K562 (cell line): ENCODE measurements at regions not wholly inside any gene's neighbourhood (a gene's known extent, or its start where the extent isn't known, plus 50 kb on each side); places are given as distances from the start of the nearest gene placed in this dataset.

Source experiments
- ATAC-seq: fragments of 200-7000 bp; cut with Tn5 transposase; 3 replicates; pipeline ENCODE4 v1.9.1; 2020; ENCODE audit warnings: moderate library complexity
- BruUV-seq: library from RNA; stranded (reverse); fragments of 400-500 nt; replicated peaks from 2 replicates; lab custom pipeline; 2021; lab: Mats Ljungman, UMichigan
- CTCF ChIA-PET: fragments of 300-600 bp; formaldehyde crosslinking; extraction: SDS; loops from one replicate; lab custom pipeline; 2021; ENCODE audit warnings: low intra/inter-chr PET ratio; lab: Yijun Ruan, JAX
- POLR2A ChIA-PET: fragments of 300-600, 350-650 bp; sonication (Branson Sonifier 250); formaldehyde crosslinking; extraction: SDS; loops from one replicate; lab custom pipeline; 2021; ENCODE audit warnings: antibody characterized with exemption, inconsistent platforms; lab: Yijun Ruan, JAX
- DNase-seq, 4 experiments: peaks; one replicate each; pipeline versions ENCODE4 v3.0.0 to v3.0.0-alpha.2; 2011 to 2018; ENCODE audit warnings: low spot score in 3 of 4, mixed read lengths in 3 of 4; ENCODE audit errors: extremely low read depth in 1 of 4
- FAIRE-seq: peaks from 2 replicates; lab custom pipeline; 2011; peaks lifted over from hg19 to GRCh38; lab: Jason Lieb, UNC
- H2AFZ ChIP-seq: 2 replicates; pipeline ENCODE4 v1.6.0; 2011; ENCODE audit warnings: low read depth, low read length, control low read depth, inconsistent platforms
- H3K27ac ChIP-seq: fragments of 200-600 bp; 3 replicates; pipeline ENCODE4 v1.8.0; 2011; ENCODE audit warnings: low read depth, mild to moderate bottlenecking, control low read depth, inconsistent platforms, low read length, moderate library complexity, mixed read lengths; ENCODE audit errors: extremely low read depth
- H3K27me3 ChIP-seq, 2 experiments: fragments of 300-600 bp in 1 of 2; 2 replicates in 1 of 2; 3 replicates in 1 of 2; pipeline versions ENCODE4 v1.6.0 to v1.8.0; 2011; ENCODE audit warnings: inconsistent platforms in 2 of 2, low read length in 2 of 2, mild to moderate bottlenecking in 1 of 2, mixed read lengths in 1 of 2, moderate library complexity in 1 of 2; ENCODE audit not compliant: control insufficient read depth in 2 of 2, insufficient read depth in 2 of 2
- H3K36me3 ChIP-seq: fragments of 300-600 bp; 3 replicates; pipeline ENCODE4 v1.8.0; 2011; ENCODE audit warnings: mild to moderate bottlenecking, low read length, inconsistent platforms; ENCODE audit not compliant: control insufficient read depth, insufficient read depth
- H3K4me1 ChIP-seq, 2 experiments: fragments of 200-600 bp in 1 of 2; replicated peaks in 1 of 2; 2 replicates in 1 of 2; 3 replicates in 1 of 2; pipeline versions ENCODE4 v1.5.1 to v1.8.0; 2011; ENCODE audit warnings: inconsistent platforms in 2 of 2, low read length in 2 of 2, mild to moderate bottlenecking in 1 of 2, mixed read lengths in 1 of 2, moderate library complexity in 1 of 2; ENCODE audit not compliant: control insufficient read depth in 2 of 2, insufficient read depth in 2 of 2
- H3K4me2 ChIP-seq: 2 replicates; pipeline ENCODE4 v1.6.1; 2011; ENCODE audit warnings: low read length, control low read depth, inconsistent platforms, mixed read lengths; ENCODE audit not compliant: insufficient read depth
- H3K4me3 ChIP-seq: fragments of 200-600 bp; sonication (generic), shearing (Covaris generic); 2 replicates; pipeline ENCODE4 v1.5.1; 2016; ENCODE audit warnings: control low read depth, inconsistent platforms
- H3K79me2 ChIP-seq: fragments of 200-600 bp; 3 replicates; pipeline ENCODE4 v1.8.0; 2011; ENCODE audit warnings: low read length, inconsistent platforms; ENCODE audit not compliant: control insufficient read depth, insufficient read depth
- H3K9ac ChIP-seq, 2 experiments: 2 replicates each; pipeline versions ENCODE4 v1.6.0 to v1.6.1; 2011; ENCODE audit warnings: low read depth in 2 of 2, low read length in 2 of 2, control low read depth in 1 of 2, inconsistent platforms in 1 of 2, mild to moderate bottlenecking in 1 of 2, mixed read lengths in 1 of 2; ENCODE audit not compliant: insufficient read depth in 1 of 2
- H3K9me1 ChIP-seq: one replicate; pipeline ENCODE4 v1.6.0; 2011; ENCODE audit warnings: inconsistent platforms, mild to moderate bottlenecking, low read length, moderate library complexity; ENCODE audit not compliant: control insufficient read depth, insufficient read depth
- H3K9me3 ChIP-seq: replicated peaks from 2 replicates; pipeline ENCODE4 v1.5.1; 2011; ENCODE audit warnings: low read depth, low read length, inconsistent platforms; ENCODE audit not compliant: control insufficient read depth, insufficient read depth
- H4K20me1 ChIP-seq: replicated peaks from 2 replicates; pipeline ENCODE4 v1.6.1; 2011; ENCODE audit warnings: low read length, inconsistent platforms, mixed read lengths; ENCODE audit not compliant: control insufficient read depth, insufficient read depth
- ATF2 ChIP-seq: sonication (generic); formaldehyde crosslinking; IDR thresholded peaks from 2 replicates; pipeline ENCODE4 v1.8.1; 2022; ENCODE audit warnings: missing genetic modification reagents
- EP300 ChIP-seq: IDR thresholded peaks from 2 replicates; pipeline ENCODE4 v1.6.1; 2012; ENCODE audit warnings: low read length, improper control_type of control experiment
- FIP1L1 ChIP-seq: fragments of 200-400 bp; formaldehyde crosslinking; IDR thresholded peaks from 2 replicates; pipeline ENCODE4 v1.6.1; 2018; ENCODE audit warnings: mild to moderate bottlenecking, low read depth, low read length; ENCODE audit not compliant: poor library complexity, severe bottlenecking
- FOXJ3 ChIP-seq: sonication (generic); formaldehyde crosslinking; IDR thresholded peaks from 2 replicates; pipeline ENCODE4 v1.4.0; 2020; ENCODE audit warnings: mild to moderate bottlenecking, missing genetic modification reagents
- IRF9 ChIP-seq: fragments of 450-650 bp; IDR thresholded peaks from 2 replicates; pipeline ENCODE4 v1.6.1; 2016; ENCODE audit warnings: missing biosample characterization, missing genetic modification characterization
- NR2C2 ChIP-seq, 2 experiments: fragments of 200-800 bp in 1 of 2; sonication (Bioruptor generic) in 1 of 2; sonication (generic) in 1 of 2; formaldehyde crosslinking in 1 of 2; IDR thresholded peaks; 2 replicates each; pipeline versions ENCODE4 v1.6.1 to v1.8.0; 2016 to 2022; ENCODE audit warnings: mild to moderate bottlenecking in 1 of 2, missing compliant biosample characterization in 1 of 2, missing genetic modification characterization in 1 of 2, missing genetic modification reagents in 1 of 2
- SMAD3 ChIP-seq: fragments of 450-650 bp; formaldehyde crosslinking; conservative IDR thresholded peaks from 2 replicates; pipeline ENCODE4 v1.4.0; 2020; ENCODE audit warnings: mild to moderate bottlenecking
- ZFP36 ChIP-seq: fragments of 150-350 bp; IDR thresholded peaks from 2 replicates; pipeline ENCODE4 v1.6.1; 2018; ENCODE audit warnings: low read length, low read depth; ENCODE audit not compliant: partially characterized antibody
- WGBS: fragments of 100-300 bp; shearing (Covaris generic); methylation state at CpG from one replicate; pipeline ENCODE4 v1.1.6; 2016; ENCODE audit warnings: low coverage, mixed read lengths; ENCODE audit not compliant: insufficient coverage; ENCODE audit errors: missing lambda C conversion rate; 5-methylcytosine and 5-hydroxymethylcytosine counted together
- in situ Hi-C: fragments of 300-500 bp; cut with MboI; formaldehyde crosslinking; loops from 4 replicates; pipeline ENCODE4 v1.15.0; 2018; ENCODE audit warnings: inconsistent platforms, mixed read lengths
- intact Hi-C: fragments of 100-400 bp; cut with micrococcal nuclease; formaldehyde crosslinking; loops from 2 replicates; pipeline ENCODE4 v1.14.2; 2022

- TF ChIP-seq NR2C2 (CRISPR knock-in tag; IDR thresholded peaks at IDR 0.05): no peak
- TF ChIP-seq NR2C2 (tag; IDR thresholded peaks at IDR 0.05): no peak
- no peak for TF ChIP-seq ZFP36
- TF ChIP-seq EP300: no peak
- TF ChIP-seq SMAD3 (CRISPR knock-in tag): no peak
- no peak for TF ChIP-seq FOXJ3 (CRISPR knock-in tag)
- no peak for TF ChIP-seq IRF9 (tag)
- TF ChIP-seq FIP1L1: no peak
- TF ChIP-seq ATF2 (CRISPR knock-in tag): no peak
- no TSS peak for BruUV-seq
- Histone ChIP-seq H3K4me1 (no peaks in the 10 kb centered on the region), H4K20me1 (no peaks in the 10 kb centered on the region), H3K9ac (no peak overlapping the region), H3K27me3 (no peaks in the 10 kb centered on the region), H3K9me1 (no peaks in the 10 kb centered on the region), H3K27ac (no peak overlapping the region), H3K4me2 (no peak overlapping the region), H2AFZ (no peak overlapping the region), H3K4me3 (no peak overlapping the region), H3K79me2 (no peaks in the 10 kb centered on the region), H3K36me3 (no peaks in the 10 kb centered on the region), H3K9me3 (no peaks in the 10 kb centered on the region)
- intact Hi-C loops (no loop called here), in situ Hi-C loops (no loop called here)
- POLR2A ChIA-PET: no interaction called here
- WGBS: 3% methylated on average over 5 of the region's 8 CpGs
- DNase-seq (no peak), FAIRE-seq (no peak), ATAC-seq (no peak)
- CTCF ChIA-PET: no interaction called here
Measured at GRCh38 chr9:12972608-12973589, 198.1 kb downstream of the LURAP1L start.
